HCT116 (cell line): ENCODE measurements at regions not wholly inside any gene's neighbourhood (a gene's known extent, or its start where the extent isn't known, plus 50 kb on each side); places are given as distances from the start of the nearest gene placed in this dataset.

Experiments
- ATAC-seq: fragments of 200-7000 bp; cut with Tn5 transposase; 2 replicates; pipeline ENCODE4 v1.9.1; 2020; ENCODE audit warnings: mild to moderate bottlenecking, moderate library complexity
- BruUV-seq: library from RNA; stranded (reverse); fragments of 400-500 nt; replicated peaks from 2 replicates; lab custom pipeline; 2021; lab: Mats Ljungman, UMichigan
- CTCF ChIA-PET: fragments of 300-600 bp; sonication (Branson Sonifier 250); formaldehyde crosslinking; loops from one replicate; lab custom pipeline; 2021; ENCODE audit warnings: antibody characterized with exemption; lab: Charles Lee
- POLR2A ChIA-PET: fragments of 300-600, 350-600 bp; sonication (Branson Sonifier 250); formaldehyde crosslinking; loops from one replicate; lab custom pipeline; 2021; ENCODE audit warnings: antibody characterized with exemption; lab: Charles Lee
- RAD21 ChIA-PET, 2 experiments: fragments of 300-600 bp; sonication (Branson Sonifier 250); formaldehyde crosslinking; loops; one replicate each; lab custom pipeline; 2023; ENCODE audit warnings: low total read pairs in 2 of 2; ENCODE audit not compliant: uncharacterized antibody in 2 of 2, unreplicated experiment in 2 of 2, low non-redundant PET in 1 of 2; lab: Charles Lee
- DNase-seq: peaks from one replicate; pipeline ENCODE4 v3.0.0-alpha.2; 2010; ENCODE audit warnings: low read depth, low spot score
- H2AFZ ChIP-seq: fragments of 200-600 bp; shearing (Covaris generic), sonication (generic); 2 replicates; pipeline ENCODE4 v1.6.1; 2017; ENCODE audit warnings: low read depth, mixed run types, mixed read lengths, antibody characterized with exemption, low read length; ENCODE audit not compliant: poor library complexity, severe bottlenecking
- H3K27ac ChIP-seq: 2 replicates; pipeline ENCODE4 v1.5.1; 2012; ENCODE audit warnings: low read depth, low read length
- H3K27me3 ChIP-seq: fragments of 200-600 bp; sonication (generic); 2 replicates; pipeline ENCODE4 v1.6.1; 2016; ENCODE audit warnings: mixed run types, low read length, mixed read lengths; ENCODE audit not compliant: insufficient read depth
- H3K36me3 ChIP-seq, 2 experiments: fragments of 200-500 bp in 1 of 2; fragments of 200-600 bp in 1 of 2; sonication (Bioruptor generic) in 1 of 2; sonication (generic) in 1 of 2; 2 replicates each; pipeline versions ENCODE4 v1.5.1 to v1.6.1; 2014 to 2016; ENCODE audit warnings: low read length in 2 of 2, inconsistent platforms in 1 of 2, mixed read lengths in 1 of 2, mixed run types in 1 of 2; ENCODE audit not compliant: insufficient read depth in 2 of 2, control insufficient read depth in 1 of 2
- H3K4me1 ChIP-seq, 2 experiments: fragments of 200-600 bp in 1 of 2; sonication (generic) in 1 of 2; 2 replicates each; pipeline versions ENCODE4 v1.5.1 to v1.6.1; 2012 to 2017; ENCODE audit warnings: low read length in 2 of 2, inconsistent platforms in 1 of 2, mild to moderate bottlenecking in 1 of 2, mixed read lengths in 1 of 2, mixed run types in 1 of 2, moderate library complexity in 1 of 2; ENCODE audit not compliant: insufficient read depth in 2 of 2, control insufficient read depth in 1 of 2
- H3K4me2 ChIP-seq: fragments of 200-600 bp; sonication (generic); 2 replicates; pipeline ENCODE4 v1.6.1; 2017; ENCODE audit warnings: mixed run types, low read length, mixed read lengths
- H3K4me3 ChIP-seq, 2 experiments: fragments of 200-600 bp in 1 of 2; sonication (generic) in 1 of 2; replicated peaks in 1 of 2; 2 replicates each; pipeline ENCODE4 v1.5.1; 2011 to 2016; ENCODE audit warnings: low read length in 2 of 2, control low read depth in 1 of 2, low read depth in 1 of 2, mild to moderate bottlenecking in 1 of 2, mixed read lengths in 1 of 2, mixed run types in 1 of 2
- H3K79me2 ChIP-seq: fragments of 200-600 bp; sonication (generic); 2 replicates; pipeline ENCODE4 v1.6.1; 2017; ENCODE audit warnings: mild to moderate bottlenecking, mixed run types, low read length, moderate library complexity, mixed read lengths; ENCODE audit not compliant: insufficient read depth
- H3K9ac ChIP-seq: fragments of 200-600 bp; sonication (generic); 2 replicates; pipeline ENCODE4 v1.6.1; 2016; ENCODE audit warnings: low read length, mixed read lengths
- H3K9me2 ChIP-seq: fragments of 200-600 bp; sonication (generic), shearing (Covaris generic); 2 replicates; pipeline ENCODE4 v1.6.1; 2017; ENCODE audit warnings: mixed run types, mild to moderate bottlenecking, moderate library complexity; ENCODE audit not compliant: insufficient read depth
- H3K9me3 ChIP-seq, 2 experiments: fragments of 200-500 bp in 1 of 2; fragments of 200-600 bp in 1 of 2; sonication (Bioruptor generic) in 1 of 2; sonication (generic) in 1 of 2; 2 replicates each; pipeline ENCODE4 v1.6.1; 2014 to 2017; ENCODE audit warnings: low read length in 2 of 2, mixed read lengths in 2 of 2, inconsistent platforms in 1 of 2, low read depth in 1 of 2, mild to moderate bottlenecking in 1 of 2, mixed run types in 1 of 2, moderate library complexity in 1 of 2; ENCODE audit not compliant: control insufficient read depth in 1 of 2, insufficient read depth in 1 of 2
- H4K20me1 ChIP-seq: fragments of 200-600 bp; sonication (generic), shearing (Covaris generic); 2 replicates; pipeline ENCODE4 v1.6.1; 2017; ENCODE audit warnings: mixed run types, mild to moderate bottlenecking, moderate library complexity; ENCODE audit not compliant: insufficient read depth
- EGR1 ChIP-seq: IDR thresholded peaks from 2 replicates; pipeline ENCODE4 v1.6.1; 2012; ENCODE audit warnings: low read depth
- EZH2 ChIP-seq: fragments of 200-600 bp; sonication (generic); IDR thresholded peaks from 2 replicates; pipeline ENCODE4 v1.6.1; 2017; ENCODE audit warnings: antibody characterized with exemption, mixed run types
- FOSL1 ChIP-seq: IDR thresholded peaks from 2 replicates; pipeline ENCODE4 v1.6.1; 2012; ENCODE audit warnings: low read depth
- POLR2A ChIP-seq: IDR thresholded peaks from 2 replicates; pipeline ENCODE4 v1.7.0; 2011; ENCODE audit warnings: borderline replicate concordance; ENCODE audit not compliant: insufficient read depth, insufficient read length; ENCODE audit errors: extremely low read depth
- POLR2AphosphoS5 ChIP-seq: IDR thresholded peaks from 2 replicates; pipeline ENCODE4 v1.6.1; 2011; ENCODE audit warnings: mild to moderate bottlenecking, low read depth, low read length, moderate library complexity
- SP1 ChIP-seq: IDR thresholded peaks from 2 replicates; pipeline ENCODE4 v1.6.1; 2012; ENCODE audit warnings: low read depth
- intact Hi-C: fragments of 100-400 bp; cut with micrococcal nuclease; formaldehyde crosslinking; loops from 2 replicates; pipeline ENCODE4 v1.10.0; 2022
- TF ChIP-seq, protein P1 (sequence below): IDR thresholded peaks from 2 replicates; pipeline ENCODE4 v1.6.1; 2012

DNA sequence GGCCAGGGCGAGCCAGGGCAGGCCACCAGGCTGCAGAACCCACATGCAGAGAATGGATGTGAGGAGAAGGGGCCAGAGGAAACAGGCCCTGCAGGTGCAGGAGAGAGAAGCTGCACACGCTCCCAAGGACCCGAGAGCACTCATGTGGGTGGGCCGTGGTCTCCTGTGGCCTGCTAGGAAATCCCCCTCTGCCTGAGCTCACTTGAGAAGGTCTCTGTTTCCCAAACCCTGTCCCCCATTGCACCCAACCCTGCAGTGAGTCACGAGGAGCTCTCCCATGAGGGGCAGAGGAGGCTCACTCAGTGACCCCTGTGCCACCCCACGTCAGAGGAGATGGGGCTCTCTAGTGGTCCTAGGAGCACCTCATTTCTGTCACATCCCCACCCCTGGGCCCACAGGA, 111.1 kb downstream of the KLF13 start:
- TF ChIP-seq POLR2A: no peak
- no peak for TF ChIP-seq SP1
- no peak for TF ChIP-seq POLR2AphosphoS5
- TF ChIP-seq, protein P1, sequence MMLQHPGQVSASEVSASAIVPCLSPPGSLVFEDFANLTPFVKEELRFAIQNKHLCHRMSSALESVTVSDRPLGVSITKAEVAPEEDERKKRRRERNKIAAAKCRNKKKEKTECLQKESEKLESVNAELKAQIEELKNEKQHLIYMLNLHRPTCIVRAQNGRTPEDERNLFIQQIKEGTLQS: no peak
- TF ChIP-seq, all 23 proteins: peak for 0
- Histone ChIP-seq H3K4me1 (peaks cover 7 to 21% of the 10 kb centered on the region in 2 experiments), H3K27ac (no peak overlapping the region), H2AFZ (no peak overlapping the region), H4K20me1 (no peaks in the 10 kb centered on the region), H3K36me3 (no peaks in the 10 kb centered on the region), H3K9me2 (no peaks in the 10 kb centered on the region), H3K4me2 (no peak overlapping the region), H3K27me3 (no peaks in the 10 kb centered on the region), H3K9ac (no peak overlapping the region), H3K9me3 (no peaks in the 10 kb centered on the region), H3K79me2 (no peaks in the 10 kb centered on the region), H3K4me3 (no peak overlapping the region)
- RAD21 ChIA-PET: no interaction called here
- ATAC-seq: no peak
- POLR2A ChIA-PET: no interaction called here
- no TSS peak for BruUV-seq
- intact Hi-C loops: loop anchor here (10.0 kb wide), 1 partner anchor 223 kb away; no protein-coding TSS in a partner anchor
- DNase-seq: no peak
- CTCF ChIA-PET: interaction anchor here (3.6 kb wide), 1 partner anchor 50 kb away, joined by 35 read pairs; no protein-coding TSS in a partner anchor

DNA sequence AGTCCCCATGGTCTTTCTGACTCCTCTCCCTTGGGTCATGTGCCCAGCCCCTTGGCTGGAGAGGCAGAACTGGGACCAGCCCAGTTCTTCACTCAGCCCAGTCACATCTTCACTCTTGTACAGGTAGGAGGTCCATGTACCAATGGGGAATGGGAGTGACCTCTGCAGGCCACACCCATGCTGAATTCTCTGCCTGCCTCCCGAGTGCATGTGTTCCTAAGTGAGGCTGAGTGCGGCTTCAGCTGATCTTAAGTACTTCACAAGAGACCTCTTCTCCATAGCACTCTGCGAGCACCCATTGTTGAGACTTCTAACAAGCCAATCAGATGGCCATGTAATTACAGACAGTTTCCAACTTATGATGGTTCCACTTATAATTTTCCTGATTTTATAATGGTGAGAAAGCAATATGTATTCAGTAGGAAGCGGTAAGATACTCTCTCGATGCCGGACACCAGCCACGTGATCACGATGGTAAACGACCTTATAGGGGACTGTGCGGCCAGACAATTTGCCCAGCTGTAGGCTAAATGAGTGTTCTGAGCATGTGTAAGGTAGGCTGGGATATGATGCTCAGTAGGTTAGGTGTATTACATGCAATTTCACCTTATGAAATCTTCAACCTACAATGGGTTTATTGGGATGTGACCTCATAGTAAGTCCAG, 112.1 kb downstream of the KLF13 start:
- intact Hi-C loops: loop anchor here (1.0 to 10.0 kb wide), 2 partner anchors 50 to 224 kb away; no protein-coding TSS in a partner anchor
- H3K36me3 ChIP-seq: no peaks in the 10 kb centered on the region
- TF ChIP-seq EGR1: no peak
- TF ChIP-seq EZH2: no peak
- TF ChIP-seq FOSL1: no peak
- no peak overlapping the region for H3K27ac ChIP-seq
- BruUV-seq: no TSS peak
- POLR2A ChIA-PET: no interaction called here
- no peak overlapping the region for H2AFZ ChIP-seq
- DNase-seq: no peak
- H3K4me2 ChIP-seq: no peak overlapping the region
- no peaks in the 10 kb centered on the region for H4K20me1 ChIP-seq
- no peaks in the 10 kb centered on the region for H3K79me2 ChIP-seq
- H3K4me1 ChIP-seq: peaks cover 7 to 22% of the 10 kb centered on the region in 2 experiments
- no peaks in the 10 kb centered on the region for H3K27me3 ChIP-seq
- CTCF ChIA-PET: interaction anchor here (3.6 kb wide), 1 partner anchor 49 kb away, joined by 35 read pairs; no protein-coding TSS in a partner anchor
- RAD21 ChIA-PET: no interaction called here
- no peak overlapping the region for H3K4me3 ChIP-seq
- no peaks in the 10 kb centered on the region for H3K9me2 ChIP-seq
- ATAC-seq: no peak
- no peak overlapping the region for H3K9ac ChIP-seq
- H3K9me3 ChIP-seq: no peaks in the 10 kb centered on the region
